GM20431 (cell line): ENCODE measurements at regions not wholly inside any gene's neighbourhood (a gene's known extent, or its start where the extent isn't known, plus 50 kb on each side); places are given as distances from the start of the nearest gene placed in this dataset.
"Not testable (repeated sequence)": the region's sequence is repeated elsewhere in the genome, so short reads cannot be mapped to it uniquely, and the experiment has no call there.

Experiments
- in situ Hi-C: fragments of 300-500 bp; cut with MseI, MboI; formaldehyde crosslinking; loops from one replicate; pipeline ENCODE4 v1.15.0; 2020; ENCODE audit warnings: low sequenced_read_pairs; ENCODE audit not compliant: unreplicated experiment

DNA sequence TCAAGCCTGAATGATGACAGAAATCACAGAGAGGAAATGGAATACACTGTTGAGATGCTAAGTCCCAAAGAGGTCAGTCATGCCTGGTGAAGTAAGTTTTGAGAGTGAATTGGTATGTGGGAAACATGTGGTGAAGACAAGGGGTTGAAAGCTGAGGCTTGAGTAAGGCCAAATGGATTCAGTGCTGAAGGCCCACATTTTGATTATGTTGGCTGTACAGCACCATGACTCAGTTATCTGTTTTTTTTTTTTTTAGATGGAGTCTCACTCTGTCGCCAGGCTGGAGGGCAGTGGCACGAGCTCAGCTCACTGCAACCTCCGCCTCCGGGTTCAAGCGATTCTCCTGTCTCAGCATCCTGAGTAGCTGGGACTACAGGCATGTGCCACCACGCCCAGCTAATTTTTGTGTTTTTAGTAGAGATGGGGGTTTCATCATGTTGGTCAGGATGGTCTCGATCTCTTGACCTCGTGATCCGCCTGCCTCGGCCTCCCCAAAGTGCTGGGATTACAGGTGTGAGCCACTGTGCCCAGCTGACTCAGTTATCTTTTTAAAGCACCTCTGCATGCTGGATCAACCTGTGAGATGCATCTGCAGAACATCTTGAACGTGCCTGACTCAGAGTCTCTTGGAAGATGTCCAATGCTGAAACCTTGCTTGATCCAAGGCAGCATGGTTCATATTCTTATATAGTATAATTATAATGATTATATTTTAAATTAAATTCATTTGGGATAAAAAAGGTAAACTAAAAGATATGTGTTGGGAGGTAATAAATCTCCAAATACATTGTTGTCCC is 829.8 kb downstream of the TNS3 start:
- in situ Hi-C loops: not testable (repeated sequence)

DNA sequence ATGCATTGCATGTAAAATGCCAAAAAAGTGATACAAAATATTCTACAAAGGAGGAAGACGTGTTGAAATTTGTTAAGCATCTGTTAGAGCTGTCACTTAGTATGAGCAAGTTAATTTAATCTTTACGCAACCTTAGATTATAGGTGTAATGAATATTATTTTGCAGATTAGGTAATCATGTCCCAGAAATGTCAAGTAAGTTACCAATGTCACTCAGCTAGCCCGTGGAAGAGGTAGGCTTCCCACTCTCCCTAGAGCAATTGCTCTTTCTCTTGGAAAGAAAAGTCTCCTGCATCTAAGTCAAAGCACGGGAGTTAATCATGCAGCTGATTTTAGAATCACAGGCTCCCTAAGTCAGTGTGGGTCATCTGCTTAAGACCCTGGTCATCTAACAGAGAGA is 830.4 kb upstream of the IGFBP3 start:
- in situ Hi-C loops: no loop called here

DNA sequence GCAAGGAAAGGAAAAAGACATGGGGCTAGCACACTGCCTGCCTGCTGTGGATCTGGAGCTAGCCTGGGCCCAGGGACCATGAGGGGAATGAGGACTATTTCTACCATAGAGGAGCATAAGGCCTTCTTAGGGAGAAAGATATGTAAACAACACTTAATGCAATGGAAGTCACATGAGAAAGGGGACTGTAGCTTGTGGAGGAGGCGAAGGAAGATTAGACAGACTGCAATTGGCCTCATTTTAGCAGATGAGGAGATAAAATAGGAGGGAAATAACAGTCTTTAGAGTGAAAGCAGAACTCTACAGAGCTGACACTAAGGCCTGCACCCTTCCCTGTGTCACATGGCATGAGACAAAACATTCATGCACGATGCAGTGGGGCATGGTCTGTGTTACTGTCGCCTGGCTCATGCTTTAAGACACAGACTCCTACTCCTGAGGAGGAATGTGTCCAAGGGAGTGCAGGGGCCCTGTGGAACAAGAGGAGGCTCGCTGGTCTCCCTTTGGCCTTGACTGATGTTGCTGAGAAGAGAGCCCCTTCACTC is 829.3 kb upstream of the IGFBP3 start:
- in situ Hi-C loops: no loop called here

DNA sequence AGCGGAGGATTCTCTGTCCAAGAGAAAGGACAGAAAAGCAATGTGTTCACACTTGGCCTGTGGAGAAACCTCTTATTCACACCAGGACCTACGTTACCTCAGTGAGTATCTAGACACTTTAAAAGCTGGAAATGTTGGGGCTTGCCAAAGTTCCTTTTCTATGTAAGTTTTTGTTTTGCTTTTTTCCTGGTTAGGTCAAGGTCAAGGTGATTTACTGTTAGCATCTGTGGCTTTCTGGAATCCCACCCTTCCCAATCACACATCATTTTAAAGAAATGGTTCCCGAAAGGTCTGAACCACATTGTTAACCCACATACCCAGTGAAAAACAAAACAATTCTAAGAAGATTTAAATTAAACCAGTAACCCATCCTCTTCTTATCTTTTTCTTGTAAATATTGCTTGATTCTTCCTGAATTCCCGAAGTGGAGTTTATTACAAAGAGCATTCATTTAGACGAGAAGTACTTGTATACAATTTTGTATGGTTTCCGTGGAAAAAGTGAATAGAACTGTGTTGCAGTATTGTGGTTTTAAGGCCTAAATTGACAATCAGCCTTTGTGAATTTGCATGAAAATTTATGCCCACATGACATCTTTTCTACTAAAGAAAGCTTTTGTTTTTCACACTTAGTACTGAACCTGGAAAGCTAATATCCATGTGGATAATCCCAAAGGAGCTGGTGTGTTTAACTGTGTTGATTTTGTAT is 827.0 kb upstream of the IGFBP3 start:
- in situ Hi-C loops: no loop called here

DNA sequence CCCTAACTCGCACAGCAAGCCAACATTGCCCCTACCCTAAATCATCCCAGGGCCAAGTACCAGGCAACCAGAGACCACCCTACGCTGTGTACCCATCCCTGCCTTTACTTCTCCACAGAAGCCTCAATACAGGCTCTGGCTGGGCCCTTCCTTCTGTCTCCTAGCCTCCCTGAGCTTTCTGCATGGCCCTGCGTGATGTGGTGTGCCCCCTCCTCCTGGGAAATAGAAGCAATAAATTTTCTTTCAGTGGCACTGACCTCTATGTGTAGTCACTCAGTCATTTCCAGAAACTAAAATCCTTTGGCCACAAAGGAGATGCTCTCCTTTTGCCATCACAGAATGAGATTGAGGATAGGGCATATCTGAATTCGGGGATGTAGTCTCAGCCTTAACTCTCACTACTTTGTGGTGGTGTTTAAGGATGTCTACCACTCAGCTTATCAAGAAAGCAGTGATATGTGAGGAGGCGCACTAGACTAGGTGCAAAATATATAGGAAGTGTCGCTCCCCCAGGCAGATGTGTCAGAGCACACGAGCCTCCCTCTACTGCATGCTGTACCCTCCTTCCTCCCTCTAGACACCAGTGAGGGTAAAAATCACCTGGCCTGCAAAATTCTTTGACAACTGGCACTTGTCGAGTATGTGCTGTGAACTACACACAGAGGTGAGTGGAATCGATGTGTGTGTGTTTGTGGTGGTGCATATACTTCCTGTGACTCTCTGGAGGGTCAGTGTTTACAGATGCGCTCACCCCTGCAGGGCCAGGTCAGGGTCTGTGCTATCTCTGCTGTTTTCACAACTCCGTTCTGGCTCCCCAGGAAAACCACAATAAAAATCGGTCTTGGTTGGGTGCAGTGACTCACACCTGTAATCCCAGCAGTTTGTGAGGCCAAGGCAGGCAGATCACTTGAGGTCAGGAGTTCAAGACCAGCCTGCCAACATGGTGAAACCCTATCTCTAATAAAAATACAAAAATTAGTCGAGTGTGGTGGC is 825.9 kb upstream of the IGFBP3 start:
- in situ Hi-C loops: no loop called here

DNA sequence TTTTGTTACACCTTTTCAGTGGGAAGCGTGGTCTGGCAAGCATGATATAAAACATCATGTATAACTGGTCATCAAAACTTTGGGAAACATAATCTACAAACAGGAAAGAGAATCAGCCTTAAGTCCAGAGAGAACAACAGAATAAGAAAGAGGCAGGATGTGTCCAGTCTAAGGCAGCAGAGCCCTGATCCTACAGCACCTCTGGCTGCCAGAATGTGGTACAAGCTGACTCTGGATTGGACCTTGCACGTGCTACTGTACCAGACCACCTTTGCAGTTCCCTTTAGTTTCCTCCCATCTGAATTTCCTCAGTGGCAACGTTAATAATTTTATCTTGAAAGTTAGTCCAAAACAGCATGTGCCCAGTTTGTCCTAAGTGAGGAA is 824.6 kb upstream of the IGFBP3 start:
- in situ Hi-C loops: no loop called here

DNA sequence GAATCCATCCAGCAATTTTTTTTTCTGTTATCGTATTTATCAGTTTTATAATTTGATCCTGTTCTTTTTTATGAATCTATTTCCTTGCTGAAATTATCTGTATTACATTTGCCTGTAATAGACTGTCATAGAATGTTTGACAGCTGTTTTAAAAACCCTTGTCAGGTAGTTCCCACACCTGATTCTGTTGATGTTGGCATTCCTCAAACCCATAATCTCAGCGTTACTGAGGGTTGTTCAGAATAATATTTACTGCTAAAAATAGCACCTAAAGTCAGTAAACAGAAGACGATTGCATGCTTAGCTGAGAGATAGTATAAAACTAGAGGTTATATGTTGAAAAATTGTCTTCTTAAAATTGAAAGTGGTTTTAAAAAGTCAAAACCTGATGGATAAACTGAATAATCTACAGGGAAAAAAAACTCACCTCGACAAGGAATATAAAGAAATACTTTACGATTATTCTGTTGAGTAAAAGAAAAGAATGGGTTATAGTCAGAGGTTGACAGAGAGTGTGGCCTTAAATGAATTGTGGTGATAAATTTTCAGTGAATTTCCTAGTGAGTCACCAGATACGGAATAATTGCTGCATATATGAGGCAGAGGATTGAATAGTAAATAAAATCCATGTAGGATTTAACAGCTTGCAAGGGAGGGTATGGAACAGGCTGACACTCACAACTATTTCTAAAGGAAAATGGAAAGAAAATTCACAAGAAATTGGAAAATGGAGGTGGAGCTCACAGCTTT is 824.1 kb upstream of the IGFBP3 start:
- in situ Hi-C loops: no loop called here

DNA sequence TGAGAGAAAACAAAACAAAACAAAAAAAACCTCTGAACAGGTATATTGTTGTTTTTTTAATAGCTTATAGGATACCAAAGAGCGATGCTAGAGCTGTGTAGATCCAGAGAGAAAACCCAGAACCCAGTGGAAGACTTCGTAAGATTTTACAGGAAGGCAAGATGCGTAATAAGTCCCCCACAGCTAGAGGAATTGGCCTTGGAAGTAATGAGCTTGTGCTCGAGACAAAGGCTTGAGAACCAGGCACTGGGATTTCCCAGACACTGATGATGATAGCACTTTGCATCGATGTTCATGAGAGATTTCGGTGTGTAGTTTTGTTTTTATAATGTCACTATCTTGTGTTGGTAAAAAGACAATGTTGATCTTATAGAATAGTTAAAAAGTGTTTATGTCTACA is 821.5 kb upstream of the IGFBP3 start:
- in situ Hi-C loops: no loop called here

DNA sequence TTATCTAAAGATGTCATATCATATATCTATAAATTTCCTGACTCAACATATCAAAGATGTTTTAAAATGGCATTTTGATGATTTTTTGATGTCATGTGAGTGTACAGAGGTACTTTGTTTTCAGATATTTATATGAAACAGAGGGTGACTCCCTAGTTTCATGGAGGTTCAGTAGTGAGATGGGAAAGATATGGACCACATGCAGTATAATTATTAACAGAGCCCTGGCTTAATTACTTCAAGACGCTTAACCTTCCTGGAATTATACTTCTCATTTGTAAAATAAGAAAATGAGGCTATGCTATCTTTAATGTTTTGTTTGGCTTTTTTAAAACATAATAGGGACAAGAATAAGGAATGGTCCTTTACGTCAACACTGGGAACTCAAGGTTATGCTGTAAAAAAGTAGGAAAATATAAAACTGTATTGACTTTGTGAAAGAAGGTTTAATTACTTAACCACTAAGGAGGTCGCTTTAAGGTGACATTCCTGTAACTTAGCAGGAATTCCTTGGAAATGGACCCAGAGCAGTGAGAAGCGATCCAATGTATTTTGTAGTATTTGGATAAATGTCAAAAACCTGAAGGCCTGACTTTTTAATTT is 821.0 kb upstream of the IGFBP3 start:
- in situ Hi-C loops: no loop called here

DNA sequence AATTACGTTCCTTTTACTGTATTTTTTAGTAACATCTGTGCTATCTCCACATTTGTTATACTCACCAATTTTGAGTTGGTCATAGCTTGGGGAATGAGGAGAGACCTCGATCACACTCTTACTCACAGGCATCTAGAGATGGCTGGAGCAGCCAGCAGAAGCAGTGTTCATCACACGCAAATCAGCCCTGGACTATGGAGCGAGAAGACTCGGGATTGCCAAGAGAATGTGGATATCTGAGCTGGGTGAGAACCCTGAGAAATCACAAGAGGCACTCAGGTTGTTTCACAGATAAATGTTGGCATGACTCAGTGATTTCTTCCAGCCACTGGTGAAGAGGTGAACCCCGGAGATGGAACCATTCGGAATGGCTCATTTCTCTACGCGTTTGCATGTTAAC is 820.1 kb upstream of the IGFBP3 start:
- in situ Hi-C loops: no loop called here

DNA sequence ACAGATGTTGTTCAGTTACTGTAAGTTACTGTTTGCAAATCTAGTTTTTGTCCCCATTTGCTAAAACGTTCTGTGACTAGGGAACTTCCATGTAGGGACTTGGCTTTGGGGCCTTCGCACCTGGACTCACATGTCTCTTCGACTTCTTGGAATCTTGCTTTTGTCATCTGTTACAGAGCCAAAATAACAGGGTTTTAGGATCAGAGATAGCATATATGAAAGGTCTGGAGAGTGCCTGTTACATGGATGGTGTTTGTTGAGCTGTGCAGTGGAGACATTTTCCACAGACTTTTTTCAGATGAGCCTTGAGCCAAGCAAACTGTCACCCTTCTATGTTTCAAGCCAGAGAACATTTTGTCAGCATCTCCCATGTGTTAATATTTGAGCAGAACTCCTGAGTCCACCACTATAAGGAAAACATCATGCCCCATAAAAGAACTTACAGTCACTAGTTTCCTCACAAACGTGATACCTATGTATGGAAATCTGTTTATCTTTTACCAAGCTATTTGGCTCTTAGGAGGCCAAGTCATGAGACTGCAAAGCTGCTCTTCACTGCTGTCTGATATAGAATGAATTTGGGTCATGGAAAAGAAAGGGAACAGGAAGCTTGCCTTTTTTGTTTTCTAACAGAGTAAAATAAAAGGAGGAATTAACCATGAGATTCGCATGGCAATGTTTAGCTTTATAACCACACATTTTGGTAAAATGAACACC is 818.6 kb upstream of the IGFBP3 start:
- in situ Hi-C loops: no loop called here

DNA sequence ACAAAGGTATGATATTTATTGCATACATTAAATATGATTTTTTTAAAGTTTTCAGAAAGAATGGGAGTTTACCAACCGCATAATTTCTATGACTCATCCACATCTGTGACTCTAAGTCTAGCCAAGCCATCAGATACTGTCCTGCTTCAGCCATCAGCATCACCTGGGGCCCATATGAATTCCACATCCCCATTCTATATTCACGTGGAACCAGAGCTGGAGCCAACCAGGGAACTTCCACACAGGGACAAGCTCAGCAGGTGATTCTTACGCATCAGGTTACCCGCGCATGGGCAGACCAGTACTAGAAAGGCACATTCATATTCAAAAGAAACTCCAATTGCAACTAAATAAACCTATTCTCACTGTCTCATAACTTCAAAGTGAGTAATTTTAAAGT is 817.7 kb upstream of the IGFBP3 start:
- in situ Hi-C loops: no loop called here

DNA sequence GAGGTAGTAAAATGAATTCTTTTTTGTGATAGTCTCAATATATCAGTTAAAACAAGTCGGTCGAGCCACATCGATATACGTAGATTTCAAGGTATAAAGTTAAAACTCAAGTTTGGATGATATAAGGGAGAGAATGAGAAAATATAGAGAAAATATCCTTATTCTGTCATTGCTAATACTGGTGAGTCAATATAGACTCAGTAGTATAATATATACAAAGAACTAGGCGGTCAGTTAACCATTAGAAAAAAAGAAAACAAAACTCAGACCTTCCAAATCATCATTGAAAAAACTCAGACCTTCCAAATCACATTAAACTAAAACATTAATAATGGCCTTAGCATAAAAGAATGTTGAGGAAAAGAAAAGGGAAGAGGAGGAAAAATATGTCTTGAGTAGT is 817.1 kb upstream of the IGFBP3 start:
- in situ Hi-C loops: no loop called here

DNA sequence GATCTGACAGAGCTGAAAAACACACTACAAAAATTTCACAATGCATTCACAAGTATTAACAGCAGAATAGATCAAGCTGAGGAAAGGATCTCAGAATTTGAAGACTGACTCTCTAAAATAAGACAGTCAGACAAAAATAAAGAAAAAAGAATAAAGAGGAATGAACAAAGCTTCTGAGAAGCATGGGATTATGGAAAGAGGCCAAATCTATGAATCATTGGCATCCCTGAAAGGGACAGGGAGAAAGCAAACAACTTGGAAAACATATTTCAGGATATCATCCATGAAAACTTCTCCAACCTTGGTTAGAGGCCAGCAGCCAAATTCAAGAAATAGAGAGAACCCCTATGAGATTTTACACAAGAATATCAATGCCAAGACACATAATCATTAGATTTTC is 804.8 kb upstream of the IGFBP3 start:
- in situ Hi-C loops: no loop called here

DNA sequence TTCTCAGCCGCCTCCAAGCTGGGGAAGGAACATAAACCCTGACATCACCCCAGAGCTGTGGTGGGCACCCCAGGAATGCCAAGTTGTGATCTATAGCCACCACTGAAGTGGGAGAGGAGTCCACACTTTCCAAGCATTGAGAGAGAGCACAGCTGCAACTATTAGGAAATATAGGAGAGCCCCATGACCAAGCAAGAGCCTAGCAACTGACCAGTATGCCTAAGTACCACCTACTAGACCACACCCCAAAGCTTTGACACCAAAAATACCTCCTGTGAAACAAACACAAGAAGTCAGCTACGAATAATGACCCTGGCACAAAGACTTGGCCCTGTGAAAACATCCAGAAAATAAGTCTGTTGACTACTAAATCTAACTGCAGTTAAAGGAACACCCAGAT is 804.1 kb upstream of the IGFBP3 start:
- in situ Hi-C loops: no loop called here

DNA sequence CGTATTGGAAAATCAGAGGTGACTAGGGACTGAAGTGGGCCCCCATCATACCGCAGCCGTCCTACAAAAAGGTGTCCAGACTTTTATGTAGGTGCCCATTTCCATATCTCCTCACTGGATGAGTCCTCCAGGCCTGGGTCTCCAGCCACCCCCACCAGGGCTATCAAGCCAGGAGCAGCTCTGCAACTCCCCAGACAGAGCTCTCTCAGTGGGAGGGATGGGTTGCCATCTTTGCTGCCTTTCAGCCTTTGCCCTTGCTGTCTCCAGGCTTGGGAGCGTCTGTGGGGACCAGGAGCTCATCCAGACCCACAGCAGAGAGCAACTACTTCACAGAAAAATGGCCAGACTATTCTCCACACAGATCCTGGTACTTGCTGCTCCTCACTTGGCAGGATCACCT is 802.7 kb upstream of the IGFBP3 start:
- in situ Hi-C loops: no loop called here

DNA sequence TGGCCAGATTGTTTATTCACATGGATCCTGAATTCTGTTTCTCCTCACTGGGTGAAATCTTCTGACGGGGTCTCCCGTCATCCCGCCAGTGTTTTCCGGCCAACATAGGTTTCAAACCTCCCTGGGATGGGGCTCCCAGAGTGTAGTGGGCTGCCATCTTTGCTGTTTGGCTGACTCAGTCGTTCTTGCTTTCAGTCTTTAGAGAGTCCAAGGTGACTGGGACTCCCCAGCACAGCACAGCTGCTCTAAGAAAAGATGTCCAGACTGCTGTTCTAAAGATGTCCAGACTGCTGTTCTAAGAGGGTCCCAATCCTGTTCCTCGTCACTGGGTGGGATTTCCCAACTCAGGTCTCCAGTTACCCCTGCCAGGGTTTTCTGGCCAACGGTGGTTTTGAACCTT is 801.9 kb upstream of the IGFBP3 start:
- in situ Hi-C loops: no loop called here

DNA sequence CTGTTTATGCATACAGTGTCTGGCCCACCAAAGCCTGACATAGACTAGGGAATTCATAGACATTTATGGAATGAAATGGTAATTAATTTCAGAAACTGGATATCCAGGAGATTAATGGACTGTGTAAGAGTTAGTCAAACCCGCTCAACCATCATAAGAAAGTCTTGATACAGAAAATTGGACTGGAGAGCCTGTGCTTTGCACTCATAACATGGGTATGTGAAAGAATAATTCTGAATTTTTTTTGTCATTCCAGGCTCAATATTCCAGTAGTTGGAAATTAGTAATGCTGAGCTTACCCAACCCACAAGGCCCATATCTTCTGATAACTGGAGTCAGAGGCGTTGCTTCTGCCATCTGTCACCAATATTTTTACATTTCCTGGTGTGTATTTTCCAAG is 799.7 kb upstream of the IGFBP3 start:
- in situ Hi-C loops: no loop called here

DNA sequence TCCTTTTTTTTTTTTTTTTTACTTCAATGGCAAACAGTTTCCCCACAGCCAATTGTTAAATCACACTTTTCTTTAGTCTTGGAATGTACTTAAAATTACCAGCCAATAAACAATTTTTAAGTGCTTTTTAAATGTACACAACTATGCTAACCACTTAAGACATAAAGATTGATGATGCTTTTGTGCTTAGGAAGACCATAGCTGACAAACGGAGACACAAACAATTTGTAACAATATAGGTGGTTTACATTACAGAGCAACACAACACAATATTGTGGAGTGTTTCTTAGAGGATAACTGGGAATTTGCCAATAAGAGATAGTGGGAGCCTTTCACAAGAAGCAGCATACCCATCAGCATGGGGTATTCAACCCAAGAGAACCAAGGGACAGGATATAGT is 798.5 kb upstream of the IGFBP3 start:
- in situ Hi-C loops: no loop called here
